ENCODE measurements at regions not wholly inside any gene's neighbourhood (a gene's known extent, or its start where the extent isn't known, plus 50 kb on each side); places are given as distances from the start of the nearest gene placed in this dataset.

- no peak for DNase-seq
These were observed 982.2 kb upstream of the MAP3K7 start for GRCh38 chr6:91569071-91569470.

- DNase-seq, result no peak
These were observed 979.6 kb upstream of the MAP3K7 start for GRCh38 chr6:91566467-91566866.

- no peak for DNase-seq
These were observed 978.3 kb upstream of the MAP3K7 start for GRCh38 chr6:91565207-91565606.

DNA sequence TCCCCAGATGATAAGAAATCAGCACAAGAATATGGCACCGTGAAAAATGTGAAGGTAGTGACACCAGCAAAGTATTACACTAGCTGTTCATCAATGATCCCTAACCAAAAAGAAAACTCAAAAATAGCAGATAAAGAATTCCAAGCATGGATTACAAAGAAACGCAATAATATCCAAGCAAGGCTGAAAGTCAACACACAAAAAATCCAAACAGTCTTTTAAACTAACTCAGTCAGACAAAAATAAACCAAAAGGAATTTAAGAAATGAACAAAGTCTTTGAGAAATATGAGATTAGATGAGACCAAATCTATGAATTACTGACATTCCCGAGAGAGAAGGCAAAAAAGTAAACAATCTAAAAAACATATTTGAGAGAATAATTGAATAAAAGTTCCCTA, 976.1 kb upstream of the MAP3K7 start:
- DNase-seq, result no peak

DNA sequence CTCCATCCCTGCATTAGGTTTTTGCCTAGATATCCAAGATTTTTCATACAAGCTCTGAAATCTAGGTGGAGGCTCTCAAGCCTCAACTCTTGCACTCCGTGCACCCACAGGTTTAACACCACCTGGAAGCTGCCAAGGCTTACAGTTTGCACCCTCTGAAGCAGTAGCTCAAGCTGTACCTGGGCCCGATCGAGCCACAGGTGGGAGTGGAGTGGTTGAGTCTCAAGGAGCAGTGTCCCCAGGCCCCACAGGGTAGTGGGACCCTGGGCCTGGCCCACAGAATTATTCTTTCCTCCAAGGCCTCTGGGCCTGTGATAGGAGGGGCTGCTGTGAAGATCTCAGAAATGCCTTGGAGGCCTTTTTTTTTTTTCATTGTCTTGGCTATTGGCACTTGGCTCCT, 973.5 kb upstream of the MAP3K7 start:
- no peak for DNase-seq

DNA sequence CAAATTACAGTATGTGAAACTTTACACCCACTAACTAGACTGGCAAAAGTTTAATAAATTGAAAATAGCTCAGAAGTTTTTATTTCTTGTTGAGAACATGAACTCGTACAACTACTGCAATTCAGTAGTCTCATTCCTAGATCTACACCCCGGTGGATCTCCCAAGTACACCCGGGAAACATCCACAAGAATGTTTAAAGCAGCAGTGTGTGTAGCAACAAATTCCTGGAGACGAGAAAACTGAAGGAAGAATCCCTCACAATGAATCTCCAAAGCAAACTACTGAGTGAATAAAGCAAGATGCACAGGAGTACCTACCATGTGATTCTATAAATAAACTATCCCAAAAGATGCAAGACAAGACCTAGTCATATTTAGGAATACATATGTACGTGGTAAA, 954.0 kb upstream of the MAP3K7 start:
- no peak for DNase-seq

GRCh38 chr6:91539456-91539855, 952.6 kb upstream of the MAP3K7 start:
- no peak for DNase-seq

DNA sequence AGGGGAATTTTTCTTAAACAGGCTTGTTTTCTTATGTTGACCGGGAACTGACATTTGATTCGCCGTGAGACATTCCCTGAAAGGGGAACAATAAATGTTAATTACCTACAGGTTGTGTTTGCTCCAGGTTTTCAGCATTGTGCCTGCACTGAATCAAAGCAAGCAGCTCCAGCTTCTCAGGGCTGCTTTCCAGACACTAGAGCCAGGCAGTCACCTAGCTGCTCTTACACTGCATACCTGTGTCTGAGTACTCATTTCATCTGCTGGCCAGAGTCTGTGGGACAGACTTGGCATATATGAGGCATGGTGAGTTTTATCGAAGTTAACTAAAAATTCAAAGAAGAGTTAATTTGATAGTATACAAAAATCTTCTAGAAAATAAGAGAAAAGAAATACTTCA, 951.8 kb upstream of the MAP3K7 start:
- DNase-seq, result no peak

GRCh38 chr6:91534614-91535013, 947.7 kb upstream of the MAP3K7 start:
- no peak for DNase-seq

DNA sequence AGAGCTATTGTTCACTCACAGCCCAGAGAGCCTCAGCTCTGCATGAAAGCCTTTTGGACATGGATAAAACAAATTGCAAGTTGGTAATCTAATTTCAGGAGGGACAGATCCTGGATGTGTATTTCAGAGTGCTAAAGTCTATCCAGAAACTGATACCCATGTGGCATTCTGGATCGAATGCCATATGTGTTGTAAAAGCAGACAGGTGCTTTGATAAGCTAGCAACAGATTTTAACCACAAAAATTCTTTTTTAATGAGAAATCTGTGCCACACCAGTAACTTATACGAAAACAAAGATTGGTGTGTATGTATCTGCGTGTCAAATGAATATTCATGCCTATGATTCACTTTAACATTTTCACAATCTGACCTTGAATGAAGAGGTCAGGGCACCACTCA, 936.6 kb upstream of the MAP3K7 start:
- DNase-seq, result no peak

DNA sequence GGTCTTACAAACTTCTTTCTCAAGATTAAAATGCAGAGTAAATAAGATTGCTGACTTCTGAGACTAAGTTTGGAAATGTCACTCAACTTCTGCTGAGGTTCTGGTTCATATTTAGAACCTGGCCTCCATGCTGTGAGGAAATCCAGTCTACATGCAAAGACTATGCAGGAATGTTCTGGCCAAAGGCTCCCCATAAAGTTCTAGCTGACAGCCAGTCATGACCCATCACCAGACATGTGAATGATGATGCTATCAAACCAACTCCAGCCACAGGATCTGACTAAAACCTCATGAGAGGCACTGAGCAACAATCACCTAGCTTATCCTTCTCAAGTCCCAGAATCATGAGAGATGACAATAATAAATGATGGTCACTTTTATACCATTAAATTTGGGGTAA, 935.1 kb upstream of the MAP3K7 start:
- no peak for DNase-seq

DNA sequence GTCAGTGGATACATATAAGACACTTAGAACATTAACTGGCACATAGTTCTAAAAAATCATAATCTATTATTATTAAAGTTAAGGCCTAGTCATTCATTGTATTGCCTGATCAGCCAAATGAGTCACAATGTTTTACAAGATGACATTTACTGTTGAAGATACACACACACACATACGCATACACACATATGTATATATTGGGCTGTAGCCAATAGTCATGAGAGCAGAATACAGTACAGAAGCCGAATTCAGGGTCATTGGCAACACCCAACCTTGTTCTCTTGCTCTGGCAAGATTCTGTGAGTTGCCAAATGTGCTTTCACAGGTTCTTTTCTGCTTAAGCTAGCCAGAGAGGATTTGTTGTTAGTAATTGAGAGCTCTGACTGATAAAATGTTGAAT, 922.8 kb upstream of the MAP3K7 start:
- DNase-seq, result no peak

DNA sequence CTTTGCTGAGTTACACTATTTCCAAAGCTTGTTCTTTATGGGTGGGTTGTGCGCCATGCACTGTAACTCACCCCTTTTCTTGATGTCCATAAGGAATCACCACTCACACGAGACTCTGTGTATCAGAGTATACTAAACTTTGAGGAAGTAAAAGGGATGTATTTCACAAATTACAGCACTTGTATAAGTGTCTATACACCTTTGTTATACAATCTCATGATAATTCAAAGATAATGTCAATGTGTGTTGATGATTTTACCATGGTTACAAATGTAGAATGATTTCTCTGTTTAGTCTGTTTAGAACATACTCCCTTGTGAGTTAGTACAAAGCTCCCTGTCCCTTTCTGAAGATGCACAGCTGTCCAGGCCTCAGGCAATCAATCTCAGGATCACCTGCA, 922.2 kb upstream of the MAP3K7 start:
- DNase-seq, result no peak

DNA sequence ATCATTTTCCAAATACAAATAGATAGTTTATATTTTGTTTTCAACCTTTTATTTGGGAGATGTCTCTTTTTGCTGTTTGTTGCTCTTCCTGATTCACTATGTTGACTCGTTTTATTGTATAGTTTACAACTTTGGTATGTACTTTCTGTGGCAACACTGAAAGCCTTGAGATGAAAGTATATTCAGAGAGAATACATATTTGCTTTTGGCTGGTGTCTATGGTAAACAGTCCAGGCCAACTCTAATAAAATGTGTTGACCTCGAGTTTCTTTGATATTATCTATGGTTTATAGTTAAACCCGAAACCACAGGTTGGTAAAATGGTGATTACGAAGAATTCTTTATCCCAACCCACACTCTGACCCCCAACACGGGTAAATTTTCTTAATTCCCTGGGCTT, 919.6 kb upstream of the MAP3K7 start:
- no peak for DNase-seq

- DNase-seq, result no peak
These were observed 918.3 kb upstream of the MAP3K7 start for GRCh38 chr6:91505199-91505598.

- DNase-seq, result no peak
These were observed 915.1 kb upstream of the MAP3K7 start for GRCh38 chr6:91501930-91502329.

DNA sequence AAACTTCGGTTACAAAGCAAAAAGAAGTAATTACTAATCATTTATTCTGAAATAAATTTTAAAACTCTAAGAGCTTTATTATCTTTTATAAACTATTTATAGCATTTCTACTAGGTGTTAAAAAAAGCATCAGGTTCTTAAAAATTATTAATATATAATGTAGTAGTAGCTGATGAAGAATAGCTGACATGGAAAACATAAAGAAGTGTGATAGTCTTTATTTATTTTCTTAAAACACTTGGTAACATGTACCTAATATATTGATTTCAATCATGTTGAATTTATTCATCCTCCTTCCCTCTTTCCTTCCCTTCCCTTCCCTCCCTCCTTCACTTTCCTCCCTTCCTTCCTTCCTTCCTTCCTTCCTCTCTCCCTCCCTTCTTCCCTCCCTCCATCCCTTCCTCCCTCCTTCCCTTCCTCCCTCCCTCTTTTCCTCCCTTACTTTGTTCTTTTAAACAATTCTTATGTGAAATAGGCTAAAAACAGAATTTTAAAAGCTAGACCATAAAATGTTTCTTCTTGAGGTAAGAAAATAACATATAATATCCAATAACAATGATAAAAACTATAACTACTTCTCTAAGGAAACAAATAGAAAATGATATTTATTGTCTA, 913.9 kb upstream of the MAP3K7 start:
- DNase-seq, result no peak

DNA sequence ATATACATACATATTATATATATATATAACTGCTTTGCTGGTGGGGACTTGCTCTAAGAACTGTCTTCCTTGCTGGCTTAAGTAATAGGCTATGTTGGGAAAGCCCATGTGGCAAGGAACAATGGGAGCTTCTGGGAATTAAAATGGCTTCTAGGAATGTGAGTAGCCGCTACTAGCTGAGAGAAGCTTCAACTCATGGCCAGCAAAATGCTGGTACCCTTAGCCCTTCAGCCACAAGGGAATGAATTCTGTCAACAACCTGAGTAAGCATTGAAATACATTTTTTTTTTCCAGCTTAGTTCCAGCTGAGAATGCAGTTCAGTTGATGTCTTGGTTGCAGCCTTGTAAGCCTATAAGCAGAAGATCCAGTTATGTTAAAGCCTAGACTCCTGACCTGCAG, 911.7 kb upstream of the MAP3K7 start:
- no peak for DNase-seq

DNA sequence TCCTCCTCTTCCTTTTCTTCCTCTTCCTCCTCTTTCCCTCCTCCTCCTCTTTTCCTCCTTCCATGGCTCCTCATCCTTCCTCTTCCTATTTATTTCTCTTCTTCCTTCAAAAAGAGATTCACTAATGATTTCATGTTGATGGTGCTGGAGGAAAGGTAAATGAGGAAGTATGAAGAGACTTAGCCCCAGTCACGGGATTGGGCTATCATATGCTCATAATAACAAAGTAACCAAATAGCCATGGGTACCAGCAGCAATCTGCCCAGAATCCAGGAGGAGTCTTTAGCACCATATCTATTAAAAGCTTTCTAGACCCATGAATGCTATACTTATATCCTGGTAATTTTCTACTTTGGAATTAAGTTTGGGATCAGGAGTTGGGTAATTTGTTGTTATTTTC, 910.9 kb upstream of the MAP3K7 start:
- DNase-seq, result no peak

GRCh38 chr6:91490671-91491301, 903.9 kb upstream of the MAP3K7 start:
- DNase-seq, result no peak

- no peak for DNase-seq
These were observed 901.0 kb upstream of the MAP3K7 start for GRCh38 chr6:91487696-91488392.

GRCh38 chr6:91486200-91486599, 899.3 kb upstream of the MAP3K7 start:
- DNase-seq, result no peak

- no peak for DNase-seq
These were observed 898.2 kb upstream of the MAP3K7 start for GRCh38 chr6:91485047-91485446.
